ENCODE measurements at regions not wholly inside any gene's neighbourhood (a gene's known extent, or its start where the extent isn't known, plus 50 kb on each side); places are given as distances from the start of the nearest gene placed in this dataset.

- TF ChIP-seq POLR2A (IDR thresholded peaks at IDR 0.05) (no peak), CTCF (IDR thresholded peaks at IDR 0.05) (no peak)
Observed at GRCh38 chr18:54737986-54738385, 90.3 kb upstream of the RAB27B start.
